HepG2 (cell line): ENCODE measurements at regions not wholly inside any gene's neighbourhood (a gene's known extent, or its start where the extent isn't known, plus 50 kb on each side); places are given as distances from the start of the nearest gene placed in this dataset.

Experiments used
- DNMT1 ChIP-seq: sonication (generic); formaldehyde crosslinking; IDR thresholded peaks from 2 replicates; pipeline ENCODE4 v1.5.1; 2020; ENCODE audit warnings: mild to moderate bottlenecking, missing genetic modification reagents
- HDAC2 ChIP-seq: sonication (generic); formaldehyde crosslinking; IDR thresholded peaks from 2 replicates; pipeline ENCODE4 v1.4.0; 2020; ENCODE audit warnings: missing genetic modification reagents

DNA sequence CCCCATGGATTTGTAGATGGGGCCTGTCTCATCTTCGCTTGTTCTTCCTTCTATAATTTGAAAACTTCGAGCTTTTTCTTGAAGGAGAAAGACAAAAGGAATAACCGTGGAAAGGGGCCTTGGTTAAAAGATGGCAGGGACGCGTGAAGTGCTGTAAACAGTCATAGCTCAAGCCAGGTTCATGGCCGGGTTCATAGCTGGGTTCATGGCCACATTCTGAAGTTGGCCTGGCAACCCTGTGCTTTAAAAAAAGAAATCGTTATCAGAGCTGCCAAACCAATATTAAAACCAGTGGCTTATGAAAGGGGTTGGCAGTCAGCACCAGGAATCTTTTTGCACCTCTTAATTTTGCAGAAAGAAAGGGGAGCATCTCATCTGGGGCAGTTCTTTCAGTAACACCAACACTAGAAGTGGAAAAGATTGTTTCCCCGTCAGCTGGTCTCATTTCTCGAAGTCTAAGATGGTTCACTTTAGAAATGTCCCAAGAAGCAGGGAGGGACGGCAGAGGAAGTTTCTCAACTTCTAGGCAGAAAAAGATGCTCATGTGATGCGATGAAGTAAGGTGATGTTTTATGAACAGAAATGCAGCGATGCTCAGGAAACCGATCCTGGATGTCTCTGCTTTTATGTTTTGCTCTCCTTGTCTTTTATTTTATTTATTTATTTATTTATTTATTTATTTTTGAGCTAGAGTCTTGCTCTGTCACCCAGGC lies 193.1 kb upstream of the TBX3 start:
- TF ChIP-seq DNMT1 (no peak), HDAC2 (CRISPR knock-in tag) (no peak)
